ENCODE measurements at regions not wholly inside any gene's neighbourhood (a gene's known extent, or its start where the extent isn't known, plus 50 kb on each side); places are given as distances from the start of the nearest gene placed in this dataset.
"Not testable (repeated sequence)": the region's sequence is repeated elsewhere in the genome, so short reads cannot be mapped to it uniquely, and the experiment has no call there.

- H3K4me1 ChIP-seq (ENCODE audit: control insufficient read depth in 1 of 2, insufficient read depth in 2 of 2, low read length in 2 of 2) = no peaks in the 10 kb centered on the region
- no peak overlapping the region for H3K27ac Mint-ChIP-seq
- no peaks in the 10 kb centered on the region for H3K9me3 ChIP-seq (replicated peaks in 1 of 2; ENCODE audit: control insufficient read depth in 1 of 2, insufficient read depth in 1 of 2, low read length in 2 of 2)
- no peak for TF ChIP-seq CTCF (IDR thresholded peaks at IDR 0.05)
- no peak overlapping the region for H3K27ac ChIP-seq (ENCODE audit: low read depth in 1 of 2, low read length in 2 of 2)
- DNase-seq = no peak
- no peak overlapping the region for H3K4me3 Mint-ChIP-seq
- intact Hi-C loops (cut with micrococcal nuclease) = no loop called here
- H3K79me2 ChIP-seq (ENCODE audit: insufficient read depth, low read length) = no peaks in the 10 kb centered on the region
- peaks cover 3 to 17% (median 10%) of the 10 kb centered on the region in 7 donors for H3K9me3 Mint-ChIP-seq
- H3K4me1 Mint-ChIP-seq = no peaks in the 10 kb centered on the region
- no CpG with 5 or more reads among the region's 1 CpG for WGBS (ENCODE audit: insufficient coverage)
- no peaks in the 10 kb centered on the region for H4K20me1 ChIP-seq (ENCODE audit: insufficient read depth, low read length)
- H3K36me3 ChIP-seq (replicated peaks in 1 of 2; ENCODE audit: control insufficient read depth in 1 of 2, insufficient read depth in 2 of 2, low read length in 2 of 2) = no peaks in the 10 kb centered on the region
- H3K27me3 Mint-ChIP-seq (ENCODE audit: low read depth in 3 of 3) = peaks cover under 1 to 11% (median 10%) of the 10 kb centered on the region in 3 donors
- no peak overlapping the region for H3K4me3 ChIP-seq (replicated peaks in 1 of 3; ENCODE audit: low read depth in 2 of 3, low read length in 3 of 3)
- no peak overlapping the region for H3K4me2 ChIP-seq (replicated peaks; ENCODE audit: extremely low read depth, low read length, poor library complexity, severe bottlenecking)
- no peaks in the 10 kb centered on the region for H3K36me3 Mint-ChIP-seq
- H3K9ac ChIP-seq (ENCODE audit: insufficient read depth, low read length, poor library complexity, severe bottlenecking) = no peak overlapping the region
- H3K27me3 ChIP-seq (ENCODE audit: control insufficient read depth in 2 of 2, insufficient read depth in 2 of 2, low read length in 2 of 2) = no peaks in the 10 kb centered on the region
- H2AFZ ChIP-seq (ENCODE audit: insufficient read depth, low read depth, low read length, poor library complexity, severe bottlenecking) = no peak overlapping the region
Observed at GRCh38 chr1:157325220-157325619, 187.0 kb upstream of the ETV3 start.

- H3K4me3 ChIP-seq (replicated peaks in 1 of 3; ENCODE audit: low read depth in 2 of 3, low read length in 3 of 3); H3K4me1 Mint-ChIP-seq; DNase-seq; H3K36me3 Mint-ChIP-seq; H3K27ac ChIP-seq (ENCODE audit: low read depth in 1 of 2, low read length in 2 of 2); H4K20me1 ChIP-seq (ENCODE audit: insufficient read depth, low read length); H3K4me3 Mint-ChIP-seq; H3K9ac ChIP-seq (ENCODE audit: insufficient read depth, low read length, poor library complexity, severe bottlenecking); H3K27ac Mint-ChIP-seq; intact Hi-C loops (cut with micrococcal nuclease); H2AFZ ChIP-seq (ENCODE audit: insufficient read depth, low read depth, low read length, poor library complexity, severe bottlenecking); H3K36me3 ChIP-seq (replicated peaks in 1 of 2; ENCODE audit: control insufficient read depth in 1 of 2, insufficient read depth in 2 of 2, low read length in 2 of 2); H3K79me2 ChIP-seq (ENCODE audit: insufficient read depth, low read length); H3K27me3 ChIP-seq (ENCODE audit: control insufficient read depth in 2 of 2, insufficient read depth in 2 of 2, low read length in 2 of 2); H3K4me2 ChIP-seq (replicated peaks; ENCODE audit: extremely low read depth, low read length, poor library complexity, severe bottlenecking); H3K4me1 ChIP-seq (ENCODE audit: control insufficient read depth in 1 of 2, insufficient read depth in 2 of 2, low read length in 2 of 2): not testable (repeated sequence)
- Mint-ChIP-seq H3K9me3 (peaks cover 17 to 44% (median 34%) of the 10 kb centered on the region in 7 donors), H3K27me3 (ENCODE audit: low read depth in 3 of 3) (peaks cover 2 to 13% (median 10%) of the 10 kb centered on the region in 3 donors)
- peaks cover 5 to 18% of the 10 kb centered on the region in 2 donors for H3K9me3 ChIP-seq (replicated peaks in 1 of 2; ENCODE audit: control insufficient read depth in 1 of 2, insufficient read depth in 1 of 2, low read length in 2 of 2)
- no CpG with 5 or more reads among the region's 1 CpG for WGBS (ENCODE audit: insufficient coverage)
Observed at GRCh38 chr1:157321972-157322371, 183.8 kb upstream of the ETV3 start.

Measured in CD14-positive monocyte (primary cell).